GM18511 (cell line): ENCODE measurements at regions not wholly inside any gene's neighbourhood (a gene's known extent, or its start where the extent isn't known, plus 50 kb on each side); places are given as distances from the start of the nearest gene placed in this dataset.

Experiments used
- ATAC-seq: cut with Tn5 transposase; IDR thresholded peaks from one replicate; pipeline ENCODE4 v1.9.1; 2021; ENCODE audit warnings: mild to moderate bottlenecking, moderate library complexity; ENCODE audit not compliant: unreplicated experiment

DNA sequence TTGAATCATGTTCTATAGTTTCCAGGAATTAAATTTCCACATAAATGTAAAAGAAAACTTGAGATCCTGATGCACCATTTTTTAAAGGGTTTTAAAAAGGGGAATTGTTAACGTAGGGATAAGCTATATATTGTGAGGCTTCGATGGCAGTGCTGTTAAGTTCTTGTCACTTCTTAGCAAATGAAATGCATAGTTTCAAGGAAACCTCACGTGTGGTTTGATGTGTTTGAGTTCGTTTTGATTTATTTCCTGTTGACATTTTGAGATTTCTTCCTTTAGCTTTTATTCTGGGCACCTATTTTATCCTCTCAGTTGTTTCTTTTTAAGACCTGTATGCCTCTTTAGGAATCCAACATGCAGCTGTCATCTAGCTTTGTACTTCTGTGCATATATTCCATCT lies 301.0 kb downstream of the DOCK8 start:
- no peak for ATAC-seq

DNA sequence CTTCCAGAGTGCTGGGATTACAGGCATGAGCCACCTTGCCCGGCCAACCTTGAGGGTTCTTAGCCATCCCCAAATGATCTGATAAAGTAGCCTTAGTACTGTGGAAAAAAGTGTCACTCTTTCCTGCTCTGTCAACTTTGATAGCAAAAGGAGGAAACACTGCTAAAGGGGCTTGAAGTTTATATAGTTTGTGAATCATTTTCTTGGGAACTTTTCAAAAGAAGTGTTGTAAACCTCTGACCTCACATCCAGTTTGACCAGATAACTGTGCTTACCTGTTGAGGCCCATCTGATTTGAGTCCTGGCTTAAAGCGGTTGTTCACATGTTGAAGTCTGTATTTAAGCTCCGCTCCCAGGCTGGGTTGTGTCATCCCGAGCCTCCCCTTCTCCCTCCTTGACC lies 303.3 kb downstream of the DOCK8 start:
- ATAC-seq = no peak

DNA sequence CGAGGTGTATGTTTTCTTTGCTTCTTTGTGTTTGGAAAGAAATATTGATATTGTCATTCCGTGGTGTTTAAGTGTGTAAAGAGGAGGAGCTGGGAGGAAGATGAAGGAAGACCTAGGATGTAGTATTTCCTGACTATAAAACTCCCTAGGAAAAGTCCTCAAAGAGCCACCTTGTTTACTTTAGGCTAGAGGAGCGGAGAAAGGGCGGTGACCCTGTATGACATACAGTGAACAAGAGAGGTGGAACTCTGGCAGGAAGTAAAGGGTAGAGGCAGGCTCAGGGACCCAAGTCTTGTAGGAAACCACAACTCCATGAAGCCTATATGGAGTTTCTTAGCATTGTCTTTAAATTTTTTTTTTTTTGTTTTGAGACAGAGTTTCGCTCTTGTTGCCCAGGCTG lies 303.9 kb downstream of the DOCK8 start:
- ATAC-seq = no peak

DNA sequence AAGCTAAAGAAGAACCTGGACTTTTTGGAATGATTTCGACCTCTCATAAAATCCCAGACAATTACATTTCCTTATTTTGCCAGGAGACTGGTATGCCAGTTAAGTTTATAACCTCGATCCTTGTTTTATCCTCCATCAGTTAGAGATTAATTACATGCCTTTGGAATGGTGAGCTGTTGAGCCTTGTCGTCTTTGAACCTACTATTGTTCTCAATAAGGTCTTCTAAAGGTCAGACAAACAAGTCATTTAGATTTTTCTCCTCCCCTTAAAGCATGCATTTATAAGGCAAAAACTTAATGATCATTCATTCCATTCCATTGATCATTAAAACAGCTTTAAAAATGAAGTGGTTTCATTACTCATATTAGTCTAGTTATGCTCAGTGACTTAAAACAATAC lies 304.9 kb downstream of the DOCK8 start:
- no peak for ATAC-seq

DNA sequence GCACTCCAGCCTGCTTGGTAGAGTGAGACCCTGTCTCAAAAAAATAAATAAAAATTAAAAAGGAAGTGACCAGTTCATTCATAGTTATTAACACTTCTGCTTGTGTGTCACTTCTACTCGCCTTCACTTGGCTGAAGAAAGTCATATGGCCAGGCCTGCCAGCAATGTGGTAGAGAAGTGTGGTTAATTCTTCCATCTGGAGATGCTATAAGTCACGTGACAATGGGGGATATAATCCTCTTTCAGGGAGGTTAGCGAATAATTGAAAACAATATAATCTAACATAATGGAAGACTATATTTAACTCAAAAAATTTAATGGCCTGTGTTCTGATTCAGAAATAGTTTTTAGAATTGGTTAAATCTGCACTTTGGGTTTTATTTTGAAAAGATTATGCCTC lies 305.6 kb downstream of the DOCK8 start:
- no peak for ATAC-seq

DNA sequence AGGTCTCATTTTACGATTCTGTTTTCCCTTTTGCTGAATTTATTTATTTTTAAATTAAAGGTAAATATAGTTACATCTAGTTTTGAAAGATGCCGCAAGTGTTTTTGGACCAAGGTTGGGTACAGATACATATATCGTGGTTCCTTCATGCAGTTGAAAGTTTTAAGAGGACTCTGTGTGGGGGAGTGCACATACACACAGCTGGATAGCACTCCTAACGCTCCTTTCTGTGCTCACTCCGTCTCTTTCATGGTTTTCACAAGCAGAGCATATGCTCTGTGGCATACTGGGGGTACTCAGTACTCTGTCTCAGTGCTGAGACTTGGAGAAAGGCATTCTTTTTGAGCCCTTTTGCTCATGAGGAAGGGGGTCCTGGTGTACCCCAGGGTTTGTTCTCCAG lies 307.5 kb downstream of the DOCK8 start:
- ATAC-seq = no peak

DNA sequence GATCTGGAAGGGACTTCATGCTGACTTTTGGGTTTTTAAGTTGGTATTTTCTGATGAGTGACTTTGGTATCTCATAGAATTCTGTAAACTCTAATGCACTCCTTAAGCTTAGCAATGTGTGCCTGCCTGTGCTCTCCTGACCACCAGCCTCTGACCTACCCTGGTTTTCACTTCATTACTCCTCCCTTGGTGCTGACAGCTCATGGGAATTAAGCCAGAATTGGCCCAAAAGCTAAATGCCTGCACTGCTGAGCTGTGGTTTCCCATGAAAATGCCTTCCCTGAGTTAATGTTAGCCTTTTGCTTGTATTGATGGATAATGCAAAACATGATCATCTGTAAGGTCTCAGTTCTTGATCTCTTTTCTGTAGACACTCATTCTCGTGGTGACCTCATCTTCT lies 308.0 kb downstream of the DOCK8 start:
- ATAC-seq = no peak

DNA sequence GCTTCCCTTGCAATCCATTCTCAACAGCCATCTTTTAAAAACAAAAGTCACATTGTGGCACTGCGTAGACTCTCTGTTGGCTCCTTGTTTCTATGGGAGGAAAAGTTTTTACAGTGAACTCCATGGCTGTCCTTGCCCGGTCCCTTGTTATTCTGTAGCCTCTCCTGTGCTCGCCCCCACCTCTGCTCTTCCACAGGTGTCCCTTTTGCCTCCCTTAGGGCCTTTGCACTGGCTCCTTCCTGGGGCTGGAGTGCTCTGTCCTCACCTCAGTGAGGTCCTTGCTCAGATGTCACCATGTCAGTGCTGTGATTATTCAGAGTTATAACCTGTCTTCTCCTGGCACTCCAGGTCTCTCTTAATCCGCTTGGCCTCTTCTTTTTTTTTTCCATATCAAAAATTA lies 308.8 kb downstream of the DOCK8 start:
- ATAC-seq = no peak

DNA sequence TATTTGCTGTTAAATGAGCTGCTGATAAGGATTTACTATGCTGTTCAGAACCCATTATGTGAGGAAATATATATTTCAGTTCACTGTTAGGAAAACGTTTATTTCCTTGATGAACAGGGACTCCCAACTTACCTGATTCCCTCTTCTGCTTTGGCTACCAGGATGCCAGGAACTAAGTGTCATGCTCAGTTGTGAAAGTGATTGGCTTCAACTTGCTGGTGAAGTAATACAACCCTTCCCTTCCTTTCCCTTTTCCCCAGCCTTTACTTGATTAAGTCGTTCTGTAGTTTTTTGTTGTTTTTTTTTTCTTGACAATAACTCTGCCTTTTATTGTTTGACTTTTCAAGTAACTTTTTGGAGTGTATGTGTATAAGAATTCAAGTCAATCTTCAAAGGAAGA lies 309.3 kb downstream of the DOCK8 start:
- ATAC-seq = no peak

DNA sequence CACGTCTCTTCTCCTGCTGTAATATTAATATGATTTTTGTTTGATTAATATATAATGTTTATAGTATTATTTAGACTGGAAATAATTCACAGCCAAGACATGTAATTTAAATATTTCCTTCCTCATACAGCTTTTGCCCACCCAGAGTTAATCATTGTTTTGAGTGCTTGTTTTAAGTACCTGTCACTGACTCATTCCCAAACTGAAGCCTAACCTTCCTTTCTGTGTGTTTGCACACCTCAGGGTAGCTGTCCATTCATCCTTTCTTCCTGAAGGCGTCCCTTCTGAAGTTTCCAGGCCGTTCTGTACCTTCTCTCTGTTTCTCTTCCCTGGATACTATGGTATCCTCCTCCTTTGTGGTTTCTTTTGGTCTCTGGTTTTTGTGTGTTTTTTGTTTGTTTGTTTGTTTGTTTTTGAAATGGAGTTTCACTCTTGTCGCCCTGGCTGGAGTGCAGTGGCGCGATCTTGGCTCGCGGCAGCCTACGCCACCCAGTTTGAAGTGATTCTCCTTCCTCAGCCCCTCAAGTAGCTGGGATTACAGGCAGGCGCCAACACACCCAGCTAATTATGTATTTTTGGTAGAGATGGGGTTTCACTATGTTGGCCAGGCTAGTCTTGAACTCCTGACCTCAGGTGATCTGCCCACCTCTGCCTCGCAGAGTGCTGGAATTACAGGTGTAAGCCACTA lies 312.4 kb downstream of the DOCK8 start:
- ATAC-seq = peak; percentile 82

DNA sequence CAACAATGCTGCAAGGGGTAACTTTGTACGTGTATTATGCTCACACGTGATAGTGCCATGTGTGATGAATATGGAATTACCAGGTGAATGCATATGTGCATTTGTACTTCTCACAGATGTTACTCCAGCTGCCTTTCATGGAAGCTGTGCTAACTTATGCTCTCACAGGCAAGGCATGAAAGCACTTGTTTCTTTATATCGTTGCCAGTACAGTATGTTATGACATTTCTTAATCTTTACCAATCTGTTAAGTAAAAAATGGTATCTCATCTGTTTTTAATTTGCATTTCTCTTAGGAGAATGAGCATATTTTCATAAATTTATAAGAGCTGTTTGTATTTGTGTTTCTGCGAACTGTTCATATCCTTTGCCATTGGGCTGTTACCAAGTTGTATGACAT lies 311.8 kb upstream of the DMRT1 start:
- ATAC-seq = no peak

DNA sequence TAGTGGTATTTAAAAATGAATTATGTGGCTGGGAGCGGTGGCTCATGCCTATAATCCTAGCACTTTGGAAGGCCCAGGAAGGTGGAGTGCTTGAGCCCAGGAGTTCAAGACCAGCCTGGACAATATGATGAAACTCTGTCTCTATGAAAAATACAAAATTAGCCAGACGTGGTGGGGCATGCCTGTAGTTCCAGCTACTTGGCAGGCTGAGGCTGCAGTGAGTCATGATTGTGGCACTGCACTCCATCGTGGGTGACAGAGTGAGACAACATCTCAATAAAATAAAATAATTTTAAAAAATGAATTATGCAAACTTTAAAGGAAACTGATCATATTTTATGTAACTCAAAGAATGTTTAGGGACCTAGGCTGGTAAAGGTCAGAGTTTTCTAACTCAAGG lies 310.8 kb upstream of the DMRT1 start:
- ATAC-seq = no peak

DNA sequence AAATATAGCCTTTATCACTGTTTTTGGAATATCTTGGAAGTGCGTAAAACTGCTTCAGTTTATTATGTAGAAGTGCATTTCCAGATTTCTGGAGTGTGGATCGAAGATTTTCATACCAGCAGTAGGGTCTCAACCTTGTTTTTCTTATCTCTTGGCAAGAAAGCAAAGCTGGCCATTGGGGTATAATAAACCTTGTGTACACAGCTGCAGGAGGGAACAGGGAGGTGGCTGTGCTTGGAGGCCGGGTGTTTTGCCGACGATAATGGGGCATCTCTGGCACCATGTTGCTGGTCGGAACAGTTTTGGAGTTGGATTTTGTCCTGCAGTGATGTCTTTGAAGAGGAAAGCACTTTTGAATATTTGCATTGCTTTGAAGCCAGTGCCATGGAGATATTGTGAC lies 308.8 kb upstream of the DMRT1 start:
- no peak for ATAC-seq

DNA sequence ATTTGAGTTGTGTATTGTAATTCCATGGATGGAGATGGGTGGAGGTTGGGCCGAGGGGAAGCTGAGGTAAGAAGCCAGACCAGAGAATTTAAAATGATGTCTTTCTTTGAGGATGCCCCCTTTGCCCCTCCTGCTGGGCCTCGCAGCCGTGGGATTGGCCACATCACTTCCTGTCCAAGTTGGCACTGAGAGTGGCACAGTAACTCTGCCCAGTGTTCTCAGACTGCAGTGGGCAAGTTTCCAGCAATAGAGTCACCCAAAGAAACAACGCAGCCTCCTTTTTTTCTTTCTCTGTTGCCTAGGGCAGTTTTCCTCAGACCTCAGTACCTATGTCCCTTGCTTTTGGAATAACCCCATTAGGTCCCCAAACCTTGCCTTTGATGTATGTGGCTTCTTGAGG lies 306.6 kb upstream of the DMRT1 start:
- no peak for ATAC-seq

DNA sequence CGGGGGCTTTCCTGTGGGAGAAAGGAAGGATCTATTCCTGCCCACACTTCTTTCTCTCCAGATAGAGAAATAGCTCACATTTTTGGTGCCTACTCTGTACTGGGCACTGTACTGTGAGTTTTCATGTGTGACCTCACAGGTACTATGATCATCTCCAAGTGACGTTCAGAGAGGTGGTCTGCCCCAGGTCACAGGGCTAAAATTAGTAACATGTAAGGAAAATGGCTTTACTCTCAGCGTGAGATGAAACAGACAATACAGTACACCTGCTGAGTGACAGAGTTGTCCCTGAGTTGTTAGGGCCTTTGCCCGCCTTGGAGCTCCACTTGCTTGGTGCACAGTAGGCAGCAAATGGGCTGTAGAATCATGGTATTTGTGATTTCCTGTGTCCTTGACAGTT lies 306.1 kb upstream of the DMRT1 start:
- ATAC-seq = no peak

DNA sequence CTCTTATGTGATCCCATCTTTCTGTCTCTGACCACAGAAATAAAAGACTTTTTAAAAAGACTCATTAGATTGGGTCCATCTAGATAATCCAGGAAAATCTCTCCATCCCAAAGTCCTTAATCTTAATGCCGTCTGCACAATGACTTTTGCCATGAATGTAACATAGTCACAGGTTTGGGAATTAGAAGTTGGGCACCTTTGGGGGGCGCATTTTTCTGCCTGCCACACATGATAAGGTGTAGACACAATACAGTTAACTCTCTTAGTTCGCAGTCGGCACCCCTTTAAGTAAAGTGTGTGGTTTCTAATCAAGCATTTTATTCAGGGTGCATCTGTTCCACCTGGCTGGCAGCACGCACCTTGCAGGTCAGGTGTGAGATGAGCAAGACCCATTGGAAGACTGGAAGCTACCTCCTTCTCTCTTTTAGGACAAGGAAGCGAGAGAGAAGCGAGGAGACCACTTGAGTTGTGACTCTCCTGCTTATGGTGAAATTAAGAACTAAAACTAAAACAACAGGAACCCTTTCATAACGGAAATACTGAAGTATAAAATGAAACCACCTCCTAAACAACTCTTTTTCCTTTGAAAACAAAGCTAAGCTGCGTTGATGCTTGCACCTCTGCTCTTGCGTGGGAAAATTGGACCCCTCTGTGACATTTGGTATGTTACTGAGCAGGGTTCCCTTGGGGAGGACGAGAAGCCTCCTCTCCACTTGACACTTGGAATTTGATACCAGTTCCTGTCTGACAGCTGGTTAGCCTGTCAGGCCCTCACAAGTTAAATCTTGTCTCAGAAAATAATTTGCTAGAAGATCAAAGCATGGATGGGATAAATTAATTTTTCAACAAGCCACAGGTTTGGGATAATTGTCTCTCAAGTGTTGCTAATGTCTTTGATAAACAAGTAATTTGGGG lies 304.6 kb upstream of the DMRT1 start:
- ATAC-seq = no peak

DNA sequence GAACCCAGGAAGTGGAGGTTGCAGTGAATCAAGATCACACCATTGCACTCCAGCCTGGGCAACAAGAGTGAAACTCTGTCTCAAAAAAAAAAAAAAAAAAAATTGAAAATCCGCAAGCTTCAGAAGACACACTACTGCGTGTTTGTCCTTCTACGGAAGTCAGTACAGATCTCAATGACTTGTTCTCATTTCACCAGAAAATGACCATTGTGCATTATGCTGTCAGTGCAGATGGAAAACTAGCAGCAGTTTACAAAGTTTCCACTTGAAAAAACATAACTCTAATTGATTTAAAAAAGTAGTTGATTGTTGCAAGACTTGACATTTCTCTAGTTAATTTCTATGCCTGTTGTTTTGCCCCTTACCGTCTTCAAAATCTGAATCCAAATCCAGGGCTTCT lies 298.0 kb upstream of the DMRT1 start:
- ATAC-seq = no peak

DNA sequence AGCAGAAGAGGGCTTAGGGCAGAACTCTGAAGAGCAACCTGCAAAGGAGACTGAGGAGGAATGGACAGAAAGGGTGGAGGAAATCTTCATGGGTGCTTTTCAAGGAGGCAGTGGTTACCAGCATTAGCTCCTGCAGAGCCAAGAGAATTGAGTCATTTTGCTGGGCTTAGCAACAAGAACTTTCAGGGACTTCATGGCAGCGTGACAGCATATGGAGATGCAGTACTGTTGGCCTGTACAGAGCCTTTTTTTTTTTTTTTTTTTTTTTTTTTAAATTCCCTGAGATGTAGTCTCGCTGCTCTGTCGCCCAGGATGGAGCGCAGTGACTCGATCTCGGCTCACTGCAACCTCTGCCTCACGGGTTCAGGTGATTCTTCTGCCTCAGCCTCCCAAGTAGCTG lies 296.0 kb upstream of the DMRT1 start:
- no peak for ATAC-seq

DNA sequence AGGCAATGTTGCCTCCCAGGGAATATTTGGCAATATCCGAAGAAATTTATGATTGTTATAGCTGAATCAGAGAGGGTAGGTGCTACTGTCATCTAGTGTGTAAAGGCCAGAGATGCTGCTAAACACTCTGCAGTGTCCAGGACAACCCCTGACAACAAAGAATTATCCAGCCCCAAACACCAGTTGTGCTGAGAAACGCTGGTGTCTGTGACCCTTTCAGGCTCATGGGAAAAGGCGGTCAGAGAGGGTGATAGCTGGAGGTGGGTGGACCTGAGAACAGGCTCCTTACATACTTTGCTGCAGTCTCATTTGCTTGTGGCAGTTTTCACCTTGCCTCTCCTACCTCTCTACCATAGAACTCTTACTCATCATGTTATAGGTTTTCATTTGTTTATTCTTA lies 295.3 kb upstream of the DMRT1 start:
- ATAC-seq = no peak

DNA sequence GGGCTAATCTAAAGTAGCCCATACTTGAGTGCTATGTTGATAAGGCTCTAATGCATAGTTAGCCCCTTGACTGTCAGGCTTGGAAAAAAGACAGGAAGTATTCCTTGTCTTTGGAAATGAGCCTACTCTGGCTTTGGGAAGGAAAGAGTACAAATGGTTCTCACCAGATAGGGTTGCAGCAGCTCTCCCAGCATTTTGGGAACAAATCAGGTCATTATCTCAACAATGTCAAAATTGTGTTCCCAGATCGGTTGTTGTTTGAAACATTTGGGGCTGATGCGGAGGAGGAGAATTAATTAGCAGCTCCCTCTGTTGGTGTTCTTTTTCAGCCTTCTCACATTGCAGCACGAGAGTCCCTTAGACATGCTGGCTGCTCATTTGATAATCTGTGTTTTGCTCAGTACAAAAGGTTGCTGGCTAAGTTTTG lies 294.7 kb upstream of the DMRT1 start:
- no peak for ATAC-seq

DNA sequence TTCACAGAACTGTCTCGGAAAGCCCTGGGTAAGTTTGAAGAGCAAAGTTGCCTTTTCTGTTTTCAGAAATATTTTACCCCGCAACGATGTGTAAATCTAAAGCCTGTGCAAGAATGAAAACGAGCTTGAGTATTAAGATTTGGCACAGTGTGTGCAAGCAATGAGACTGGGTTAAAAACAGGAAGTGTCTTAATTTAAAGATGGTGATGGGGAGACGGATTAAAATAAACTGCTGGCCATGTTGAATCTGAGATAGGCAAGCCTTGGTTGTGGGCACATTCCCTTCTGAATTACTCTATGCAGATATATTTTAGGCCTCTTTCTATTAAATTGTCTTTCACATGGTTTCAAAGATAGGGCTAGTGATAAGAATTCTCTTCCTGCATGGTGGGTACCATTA lies 294.2 kb upstream of the DMRT1 start:
- no peak for ATAC-seq

DNA sequence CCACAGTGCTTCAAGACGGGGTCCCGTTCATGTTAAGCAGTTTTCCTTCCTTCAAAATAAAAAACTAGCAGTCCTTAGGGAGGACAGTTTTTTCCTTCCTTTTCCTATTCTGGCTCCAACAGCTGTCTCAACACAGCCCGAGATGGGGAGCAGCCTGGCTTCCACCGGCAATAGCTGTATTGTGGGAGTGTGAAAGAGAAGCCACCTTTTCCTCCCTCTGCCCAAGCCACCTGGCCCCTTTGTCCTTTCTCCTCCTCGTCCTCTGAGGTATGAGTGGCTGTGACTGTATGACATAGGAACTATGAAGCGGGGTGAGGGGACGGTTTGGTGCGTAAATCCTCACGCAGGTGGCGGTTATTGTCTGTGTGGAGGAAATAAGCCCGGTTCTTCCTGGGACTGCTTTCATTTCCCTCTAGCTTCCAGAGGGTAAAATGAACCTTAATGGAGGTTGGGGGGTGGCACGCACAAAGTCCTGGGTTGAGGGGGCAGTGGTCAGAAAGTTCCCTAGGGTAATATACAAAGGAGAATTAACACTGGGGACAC lies 292.0 kb upstream of the DMRT1 start:
- no peak for ATAC-seq
